ENCODE measurements at regions not wholly inside any gene's neighbourhood (a gene's known extent, or its start where the extent isn't known, plus 50 kb on each side); places are given as distances from the start of the nearest gene placed in this dataset.

DNA sequence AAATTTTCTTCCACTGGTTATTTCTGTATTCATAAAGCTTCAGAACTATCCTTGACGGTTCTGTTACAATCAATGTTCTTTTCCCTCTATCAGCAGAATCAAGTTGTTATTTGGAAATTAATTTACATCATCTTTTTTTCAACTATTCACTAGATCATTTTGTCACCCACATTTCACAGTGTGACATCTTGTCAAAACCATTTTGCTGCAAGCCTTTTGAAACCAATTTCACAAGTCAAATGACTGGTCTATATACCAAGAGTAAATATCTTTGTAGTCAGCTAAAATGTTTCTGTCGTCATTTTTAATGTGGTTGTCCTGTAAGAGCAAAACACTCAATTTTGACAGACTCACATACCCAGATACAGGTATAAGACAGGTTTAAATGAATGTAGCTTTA is 984.3 kb upstream of the TYRP1 start:
- TF ChIP-seq POLR2A (IDR thresholded peaks at IDR 0.05): no peak
- TF ChIP-seq, protein P1, sequence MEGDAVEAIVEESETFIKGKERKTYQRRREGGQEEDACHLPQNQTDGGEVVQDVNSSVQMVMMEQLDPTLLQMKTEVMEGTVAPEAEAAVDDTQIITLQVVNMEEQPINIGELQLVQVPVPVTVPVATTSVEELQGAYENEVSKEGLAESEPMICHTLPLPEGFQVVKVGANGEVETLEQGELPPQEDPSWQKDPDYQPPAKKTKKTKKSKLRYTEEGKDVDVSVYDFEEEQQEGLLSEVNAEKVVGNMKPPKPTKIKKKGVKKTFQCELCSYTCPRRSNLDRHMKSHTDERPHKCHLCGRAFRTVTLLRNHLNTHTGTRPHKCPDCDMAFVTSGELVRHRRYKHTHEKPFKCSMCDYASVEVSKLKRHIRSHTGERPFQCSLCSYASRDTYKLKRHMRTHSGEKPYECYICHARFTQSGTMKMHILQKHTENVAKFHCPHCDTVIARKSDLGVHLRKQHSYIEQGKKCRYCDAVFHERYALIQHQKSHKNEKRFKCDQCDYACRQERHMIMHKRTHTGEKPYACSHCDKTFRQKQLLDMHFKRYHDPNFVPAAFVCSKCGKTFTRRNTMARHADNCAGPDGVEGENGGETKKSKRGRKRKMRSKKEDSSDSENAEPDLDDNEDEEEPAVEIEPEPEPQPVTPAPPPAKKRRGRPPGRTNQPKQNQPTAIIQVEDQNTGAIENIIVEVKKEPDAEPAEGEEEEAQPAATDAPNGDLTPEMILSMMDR (IDR thresholded peaks at IDR 0.05): no peak
